ENCODE measurements at regions not wholly inside any gene's neighbourhood (a gene's known extent, or its start where the extent isn't known, plus 50 kb on each side); places are given as distances from the start of the nearest gene placed in this dataset.
A peak's percentile ranks its signal among the peaks of the same experiment; 100 is the strongest.

DNA sequence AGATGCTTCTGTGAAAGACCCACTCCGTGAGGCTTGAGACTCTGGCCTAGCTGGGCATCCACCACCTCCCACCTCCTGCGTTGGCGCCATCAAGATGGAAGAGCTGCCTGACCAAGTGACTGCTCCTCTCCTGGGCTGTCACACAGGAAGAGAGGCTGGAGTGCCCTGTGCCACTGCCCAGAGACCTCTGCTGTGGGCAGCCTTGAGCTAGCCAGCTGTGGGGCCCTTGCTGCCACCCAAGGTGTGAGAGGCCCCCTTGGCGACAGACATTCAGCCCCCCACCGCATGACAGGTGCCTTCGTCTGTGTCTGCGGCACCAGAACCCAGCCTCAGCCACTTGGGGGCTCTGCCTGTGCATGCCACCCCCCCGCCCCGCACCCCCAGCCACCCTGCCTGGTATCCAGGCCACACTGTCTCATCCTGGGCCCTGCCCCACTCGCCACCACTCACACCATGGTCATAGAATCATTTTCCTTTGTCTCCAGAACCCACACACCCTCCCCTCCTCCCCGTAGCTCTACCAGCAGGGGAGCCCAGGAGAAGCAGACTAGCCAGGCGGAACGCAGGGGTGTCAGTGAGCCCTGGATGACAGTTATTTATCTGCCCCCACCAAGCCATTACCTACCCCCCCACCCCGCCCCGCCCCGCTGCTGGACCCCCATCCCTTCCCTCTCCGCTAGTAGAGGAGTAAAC, 120.9 kb upstream of the LHX1 start:
- Mint-ChIP-seq H3K9me3 (no peaks in the 10 kb centered on the region), H3K27ac (no peak overlapping the region), H3K27me3 (ENCODE audit: low read depth) (peaks cover 73% of the 10 kb centered on the region), H3K36me3 (no peaks in the 10 kb centered on the region), H3K4me1 (peaks cover 21% of the 10 kb centered on the region), H3K4me3 (no peak overlapping the region)
- DNase-seq (ENCODE audit: low spot score in 2 of 2, unreplicated experiment in 2 of 2): no peak
- TF ChIP-seq, protein P1, sequence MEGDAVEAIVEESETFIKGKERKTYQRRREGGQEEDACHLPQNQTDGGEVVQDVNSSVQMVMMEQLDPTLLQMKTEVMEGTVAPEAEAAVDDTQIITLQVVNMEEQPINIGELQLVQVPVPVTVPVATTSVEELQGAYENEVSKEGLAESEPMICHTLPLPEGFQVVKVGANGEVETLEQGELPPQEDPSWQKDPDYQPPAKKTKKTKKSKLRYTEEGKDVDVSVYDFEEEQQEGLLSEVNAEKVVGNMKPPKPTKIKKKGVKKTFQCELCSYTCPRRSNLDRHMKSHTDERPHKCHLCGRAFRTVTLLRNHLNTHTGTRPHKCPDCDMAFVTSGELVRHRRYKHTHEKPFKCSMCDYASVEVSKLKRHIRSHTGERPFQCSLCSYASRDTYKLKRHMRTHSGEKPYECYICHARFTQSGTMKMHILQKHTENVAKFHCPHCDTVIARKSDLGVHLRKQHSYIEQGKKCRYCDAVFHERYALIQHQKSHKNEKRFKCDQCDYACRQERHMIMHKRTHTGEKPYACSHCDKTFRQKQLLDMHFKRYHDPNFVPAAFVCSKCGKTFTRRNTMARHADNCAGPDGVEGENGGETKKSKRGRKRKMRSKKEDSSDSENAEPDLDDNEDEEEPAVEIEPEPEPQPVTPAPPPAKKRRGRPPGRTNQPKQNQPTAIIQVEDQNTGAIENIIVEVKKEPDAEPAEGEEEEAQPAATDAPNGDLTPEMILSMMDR (IDR thresholded peaks at IDR 0.05; ENCODE audit: unreplicated experiment): no peak

DNA sequence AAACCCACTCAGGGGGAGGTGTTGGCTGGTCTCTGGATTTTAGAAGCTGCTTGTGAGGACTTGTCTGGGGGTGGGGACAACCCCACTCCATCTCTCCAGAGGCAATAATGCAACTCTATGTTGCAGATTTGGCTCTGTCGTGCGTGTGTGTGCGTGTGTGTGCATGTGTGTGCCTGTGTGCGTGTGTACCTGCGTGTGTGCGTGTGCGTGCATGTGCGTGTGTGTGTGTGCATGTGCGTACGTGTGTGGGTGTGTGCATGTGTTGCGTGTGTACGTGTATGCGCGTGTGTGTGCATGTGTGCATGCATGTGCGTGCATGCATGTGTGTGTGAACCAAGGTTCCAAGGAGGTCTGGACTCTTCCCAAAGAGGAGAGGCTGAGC, 120.4 kb upstream of the LHX1 start:
- Mint-ChIP-seq H3K27ac (no peak overlapping the region), H3K36me3 (no peaks in the 10 kb centered on the region), H3K4me3 (no peak overlapping the region), H3K27me3 (ENCODE audit: low read depth) (peaks cover 73% of the 10 kb centered on the region), H3K4me1 (peaks cover 21% of the 10 kb centered on the region), H3K9me3 (no peaks in the 10 kb centered on the region)
- DNase-seq (ENCODE audit: low spot score in 2 of 2, unreplicated experiment in 2 of 2): no peak
- TF ChIP-seq, protein P1 (IDR thresholded peaks at IDR 0.05; ENCODE audit: unreplicated experiment): no peak

DNA sequence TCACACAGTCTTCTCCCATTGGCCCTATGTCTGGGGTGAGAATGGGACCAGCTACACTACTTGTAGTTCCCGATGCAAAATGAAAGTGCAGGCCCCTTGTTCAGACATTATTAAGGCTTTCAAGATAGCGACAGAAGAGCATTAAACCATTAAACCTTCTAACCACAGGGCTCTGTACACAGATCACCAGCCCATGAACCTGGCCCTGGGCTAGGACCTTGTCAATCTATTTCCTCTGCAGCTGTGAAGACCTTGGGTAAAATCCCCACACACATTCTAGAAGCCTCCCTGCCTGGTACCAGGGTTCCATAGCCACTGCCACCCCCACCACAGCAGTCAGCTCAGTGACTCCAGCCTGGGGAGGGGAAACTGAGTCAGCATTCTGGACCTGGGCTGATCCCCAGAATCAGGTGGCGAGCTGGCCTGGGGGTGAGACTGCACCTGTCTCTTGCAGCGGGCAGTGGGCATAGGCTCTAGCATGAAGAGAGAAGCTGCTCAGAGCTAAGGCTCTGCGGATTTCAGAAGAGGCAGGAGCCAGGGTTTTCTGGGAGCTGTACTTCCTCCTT, 119.7 kb upstream of the LHX1 start:
- Mint-ChIP-seq H3K27me3 (ENCODE audit: low read depth) (peaks cover 71% of the 10 kb centered on the region), H3K4me1 (peaks cover 21% of the 10 kb centered on the region), H3K27ac (peak overlapping the region; percentile 48), H3K36me3 (no peaks in the 10 kb centered on the region), H3K9me3 (no peaks in the 10 kb centered on the region), H3K4me3 (no peak overlapping the region)
- TF ChIP-seq, protein P1 (IDR thresholded peaks at IDR 0.05; ENCODE audit: unreplicated experiment): no peak
- DNase-seq (ENCODE audit: low spot score in 2 of 2, unreplicated experiment in 2 of 2): no peak

DNA sequence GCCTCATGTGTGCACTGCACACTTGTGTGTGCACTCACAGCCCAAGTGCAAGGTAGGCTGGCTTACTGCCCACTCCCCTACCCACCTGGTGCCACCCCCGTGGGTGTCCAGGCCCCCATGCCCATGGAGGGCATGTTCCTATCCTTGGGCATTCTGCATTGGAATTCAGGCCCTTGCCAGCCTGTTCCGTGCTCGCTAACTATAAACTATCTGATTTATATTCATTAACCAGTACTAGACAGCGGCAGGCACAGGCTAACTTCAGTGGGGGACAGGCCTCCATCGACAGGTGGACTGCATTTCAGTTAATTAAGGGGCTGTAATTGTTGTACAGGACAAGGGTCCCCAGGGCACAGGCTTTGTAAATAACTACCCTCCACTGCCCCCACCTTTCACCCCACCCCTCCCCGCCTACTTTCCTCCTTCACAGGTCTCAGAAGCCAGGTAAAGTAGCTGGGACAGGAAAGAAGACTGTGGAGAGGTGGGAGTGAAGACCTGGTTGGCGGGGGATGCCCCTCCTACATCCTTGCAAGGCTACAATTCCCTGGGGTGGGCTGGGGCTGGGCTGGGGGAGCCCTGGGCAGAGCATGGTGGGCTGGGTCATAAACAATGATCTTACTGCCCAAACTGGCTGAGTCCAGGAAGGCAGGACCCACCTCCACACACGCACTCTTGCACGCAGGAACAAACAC, 119.0 kb upstream of the LHX1 start:
- peaks cover 18% of the 10 kb centered on the region for H3K4me1 Mint-ChIP-seq
- no peak for DNase-seq (ENCODE audit: low spot score in 2 of 2, unreplicated experiment in 2 of 2)
- TF ChIP-seq, protein P1 (IDR thresholded peaks at IDR 0.05; ENCODE audit: unreplicated experiment): no peak
- peaks cover 64% of the 10 kb centered on the region for H3K27me3 Mint-ChIP-seq (ENCODE audit: low read depth)
- peak overlapping the region; percentile 83 for H3K27ac Mint-ChIP-seq
- H3K4me3 Mint-ChIP-seq: no peak overlapping the region
- H3K9me3 Mint-ChIP-seq: no peaks in the 10 kb centered on the region
- H3K36me3 Mint-ChIP-seq: no peaks in the 10 kb centered on the region

DNA sequence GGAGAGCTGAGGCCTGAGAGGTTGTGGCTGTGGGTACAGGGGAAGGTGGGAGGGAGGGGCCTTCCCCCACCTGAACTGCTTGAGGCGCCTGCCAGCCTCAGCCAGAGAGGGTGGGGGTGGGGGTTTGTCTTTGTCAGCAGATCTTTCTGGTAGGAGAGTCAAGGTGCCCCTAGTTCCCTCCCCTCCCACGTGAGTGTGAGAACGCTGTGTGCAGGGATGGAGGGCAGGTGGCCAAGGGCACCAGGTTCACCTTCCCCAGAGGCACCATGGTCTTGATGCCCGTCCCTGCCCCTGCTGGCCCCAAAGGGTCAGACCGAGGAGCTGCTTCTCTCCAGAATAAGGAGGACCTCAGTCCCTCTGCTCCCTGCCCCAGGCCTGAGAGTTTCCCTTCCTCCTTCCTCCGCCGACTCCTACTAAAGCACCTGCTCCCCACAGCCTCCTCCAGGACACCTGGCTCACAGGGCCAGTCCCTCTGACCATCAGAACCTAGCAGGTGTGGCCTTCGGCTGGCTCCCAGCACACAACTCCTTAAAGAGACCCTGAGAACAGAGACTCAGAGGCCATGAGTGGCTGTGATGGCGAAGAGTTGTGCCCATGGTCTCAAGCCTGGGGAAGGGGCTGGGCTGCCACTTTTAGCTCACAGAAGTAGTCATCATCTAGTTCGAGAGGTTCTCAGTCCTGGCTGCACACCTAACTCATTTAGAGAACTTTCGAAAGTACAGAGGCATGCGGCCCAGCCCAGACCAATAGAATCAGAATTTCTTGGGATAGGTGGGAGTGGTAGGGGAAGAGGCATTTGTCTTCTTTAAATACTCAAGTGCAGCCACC, 113.2 kb upstream of the LHX1 start:
- Mint-ChIP-seq H3K9me3 (no peaks in the 10 kb centered on the region), H3K27me3 (ENCODE audit: low read depth) (peaks cover 61% of the 10 kb centered on the region)

More for the DNA sequence above, 113.2 kb upstream of the LHX1 start:
- Mint-ChIP-seq H3K4me3 (no peak overlapping the region), H3K4me1 (peaks cover 13% of the 10 kb centered on the region), H3K36me3 (no peaks in the 10 kb centered on the region), H3K27ac (no peak overlapping the region)
- DNase-seq (ENCODE audit: low spot score in 2 of 2, unreplicated experiment in 2 of 2): no peak
- TF ChIP-seq, protein P1 (IDR thresholded peaks at IDR 0.05; ENCODE audit: unreplicated experiment): no peak

Measured in mesothelial cell of epicardium (in vitro differentiated cells).